ENCODE measurements at regions not wholly inside any gene's neighbourhood (a gene's known extent, or its start where the extent isn't known, plus 50 kb on each side); places are given as distances from the start of the nearest gene placed in this dataset.

- DNase-seq (ENCODE audit: low spot score): no peak
Measured at GRCh38 chr6:44531442-44532015, 144.0 kb downstream of the CDC5L start.

- DNase-seq (ENCODE audit: low spot score): no peak
Measured at GRCh38 chr6:44533421-44533820, 145.9 kb downstream of the CDC5L start.

GRCh38 chr6:44534291-44534690 is 146.8 kb downstream of the CDC5L start:
- no peak for DNase-seq (ENCODE audit: low spot score)

- DNase-seq (ENCODE audit: low spot score): no peak
Measured at GRCh38 chr6:44535446-44535845, 147.9 kb downstream of the CDC5L start.

GRCh38 chr6:44535967-44536366 is 148.5 kb downstream of the CDC5L start:
- DNase-seq (ENCODE audit: low spot score): no peak

GRCh38 chr6:44537306-44538049 is 150.0 kb downstream of the CDC5L start:
- no peak for DNase-seq (ENCODE audit: low spot score)

GRCh38 chr6:44538131-44538806 is 150.8 kb downstream of the CDC5L start:
- no peak for DNase-seq (ENCODE audit: low spot score)

- DNase-seq (ENCODE audit: low spot score): no peak
Measured at GRCh38 chr6:44538807-44539201, 151.3 kb downstream of the CDC5L start.

GRCh38 chr6:44539701-44540355 is 152.3 kb downstream of the CDC5L start:
- DNase-seq (ENCODE audit: low spot score): no peak

GRCh38 chr6:44540881-44541280 is 153.4 kb downstream of the CDC5L start:
- no peak for DNase-seq (ENCODE audit: low spot score)

- DNase-seq (ENCODE audit: low spot score): no peak
Measured at GRCh38 chr6:44542401-44543116, 155.1 kb downstream of the CDC5L start.

GRCh38 chr6:44543664-44544063 is 156.2 kb downstream of the CDC5L start:
- DNase-seq (ENCODE audit: low spot score): no peak

GRCh38 chr6:44545224-44545623 is 157.7 kb downstream of the CDC5L start:
- DNase-seq (ENCODE audit: low spot score): no peak

GRCh38 chr6:44548319-44548718 is 160.8 kb downstream of the CDC5L start:
- DNase-seq (ENCODE audit: low spot score): no peak

- no peak for DNase-seq (ENCODE audit: low spot score)
Measured at GRCh38 chr6:44549516-44549915, 162.0 kb downstream of the CDC5L start.

- DNase-seq (ENCODE audit: low spot score): no peak
Measured at GRCh38 chr6:44554194-44554593, 166.7 kb downstream of the CDC5L start.

GRCh38 chr6:44554861-44555260 is 167.4 kb downstream of the CDC5L start:
- DNase-seq (ENCODE audit: low spot score): no peak

- DNase-seq (ENCODE audit: low spot score): no peak
Measured at GRCh38 chr6:44556046-44556445, 168.5 kb downstream of the CDC5L start.

- no peak for DNase-seq (ENCODE audit: low spot score)
Measured at GRCh38 chr6:44558024-44558831, 170.7 kb downstream of the CDC5L start.

- DNase-seq (ENCODE audit: low spot score): no peak
Measured at GRCh38 chr6:44558832-44559251, 171.3 kb downstream of the CDC5L start.

Measured in SW480 (cell line).